ENCODE measurements at regions not wholly inside any gene's neighbourhood (a gene's known extent, or its start where the extent isn't known, plus 50 kb on each side); places are given as distances from the start of the nearest gene placed in this dataset.

DNA sequence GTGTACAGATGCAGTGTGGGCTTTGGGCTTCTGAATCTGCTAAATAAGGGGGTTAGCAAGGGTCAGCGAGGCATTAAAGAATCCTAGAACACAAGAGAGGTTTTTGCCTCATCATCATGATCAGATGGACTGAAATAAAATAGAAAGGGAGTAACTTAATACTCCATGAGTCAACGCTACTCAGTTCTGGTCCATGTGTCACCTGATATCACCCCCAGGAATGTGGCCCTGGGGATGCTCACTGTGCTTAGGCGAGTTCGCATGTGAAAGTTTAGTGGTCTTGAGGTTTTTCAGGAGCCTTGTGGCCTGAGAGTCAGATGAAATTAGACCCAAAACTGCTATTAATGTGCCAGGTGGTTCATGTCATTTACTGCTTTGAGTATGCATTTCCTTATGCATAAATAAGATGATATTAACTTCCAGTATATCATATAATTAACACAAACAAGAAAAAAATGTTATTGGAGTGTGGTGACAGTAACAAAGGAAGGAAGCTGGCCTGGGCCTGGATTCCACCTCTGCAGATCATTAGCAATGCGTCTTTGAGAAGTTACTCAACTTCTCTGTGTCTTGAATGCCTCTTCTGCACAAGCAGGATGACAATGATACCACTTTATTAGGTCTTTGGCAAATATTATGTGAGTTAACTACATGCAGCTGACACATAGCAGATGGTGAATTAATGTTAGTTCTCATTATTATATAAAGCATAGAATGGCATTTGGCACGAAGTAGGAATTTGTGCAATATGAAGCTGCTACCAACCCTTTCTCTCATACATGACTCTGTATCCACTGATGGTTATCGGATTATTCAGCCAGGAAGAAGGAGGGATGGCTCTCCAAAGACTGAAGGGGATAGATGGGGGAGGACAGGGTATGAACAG, 1272.6 kb downstream of the AACS start:
- no peaks in the 10 kb centered on the region for H3K9me3 ChIP-seq (ENCODE audit: insufficient read depth in 2 of 2, low read depth in 1 of 2, low read length in 1 of 2)
- H3K4me3 ChIP-seq (ENCODE audit: extremely low read depth in 1 of 4, insufficient read depth in 2 of 4, low read depth in 3 of 4, low read length in 4 of 4): no peak overlapping the region
- CTCF ChIA-PET (ENCODE audit: partially characterized antibody): no interaction called here
- H4K5ac ChIP-seq (ENCODE audit: insufficient read length, low read depth, low read length): no peak overlapping the region
- H3K79me1 ChIP-seq (ENCODE audit: low read depth, low read length): no peaks in the 10 kb centered on the region
- FAIRE-seq (no peak), DNase-seq (ENCODE audit: low read depth in 1 of 2, low spot score in 2 of 2) (no peak)
- no peak overlapping the region for H3K23ac ChIP-seq (ENCODE audit: insufficient read length)
- no peak for TF ChIP-seq EGR1 (IDR thresholded peaks at IDR 0.05; ENCODE audit: borderline replicate concordance, low read depth, low read length)
- TF ChIP-seq TCF12 (IDR thresholded peaks at IDR 0.05; ENCODE audit: low read depth, low read length): no peak
- TF ChIP-seq SUZ12 (IDR thresholded peaks at IDR 0.05; ENCODE audit: low read length): no peak
- TF ChIP-seq JUN (IDR thresholded peaks at IDR 0.05; ENCODE audit: low read depth, low read length): no peak
- TF ChIP-seq ZNF274 (IDR thresholded peaks at IDR 0.05; ENCODE audit: borderline replicate concordance, extremely low read depth, low read length): no peak
- no peak for TF ChIP-seq CHD2 (IDR thresholded peaks at IDR 0.05; ENCODE audit: low read length)
- TF ChIP-seq KDM4A (IDR thresholded peaks at IDR 0.05; ENCODE audit: low read depth, low read length, severe bottlenecking): no peak
- TF ChIP-seq, protein P1, sequence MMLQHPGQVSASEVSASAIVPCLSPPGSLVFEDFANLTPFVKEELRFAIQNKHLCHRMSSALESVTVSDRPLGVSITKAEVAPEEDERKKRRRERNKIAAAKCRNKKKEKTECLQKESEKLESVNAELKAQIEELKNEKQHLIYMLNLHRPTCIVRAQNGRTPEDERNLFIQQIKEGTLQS (IDR thresholded peaks at IDR 0.05; ENCODE audit: insufficient read depth, low read depth, low read length): no peak
- no peak for TF ChIP-seq SAP30 (IDR thresholded peaks at IDR 0.05; ENCODE audit: insufficient read depth, insufficient replicate concordance, low read length)
- TF ChIP-seq RBBP5 (IDR thresholded peaks at IDR 0.05; ENCODE audit: borderline replicate concordance, low read depth, low read length): no peak
- TF ChIP-seq ASH2L (IDR thresholded peaks at IDR 0.05; ENCODE audit: low read length): no peak
- no peak for TF ChIP-seq SP4 (IDR thresholded peaks at IDR 0.05; ENCODE audit: low read length)
- no peak for TF ChIP-seq HDAC6 (IDR thresholded peaks at IDR 0.05; ENCODE audit: low read depth, low read length)
- no peak for TF ChIP-seq POLR2AphosphoS5 (IDR thresholded peaks at IDR 0.05; ENCODE audit: low read depth, low read length)
- H4K91ac ChIP-seq (replicated peaks; ENCODE audit: insufficient read length, low read length): no peak overlapping the region
- no peaks in the 10 kb centered on the region for H3K23me2 ChIP-seq (ENCODE audit: low read depth, low read length)
- H2BK20ac ChIP-seq (ENCODE audit: low read length): no peak overlapping the region
- H2AFZ ChIP-seq (ENCODE audit: low read length): no peak overlapping the region
- 95% methylated on average over 7 of the region's 7 CpGs; no CpG with 5 or more reads in 1 of the 2 experiments for WGBS, 2 experiments (ENCODE audit: extremely low coverage in 1 of 2, insufficient coverage in 1 of 2, insufficient read length in 1 of 2, insufficient replicate concordance in 2 of 2, low coverage in 1 of 2, low lambda C conversion rate in 2 of 2, missing lambda C conversion rate in 1 of 2)
- no peaks in the 10 kb centered on the region for H3K27me3 ChIP-seq (replicated peaks in 1 of 4; ENCODE audit: control insufficient read depth in 3 of 4, extremely low read depth in 1 of 4, insufficient read depth in 3 of 4, low read length in 3 of 4)
- no peak overlapping the region for H3K27ac ChIP-seq (ENCODE audit: low read depth, low read length)
- no peak overlapping the region for H3K4ac ChIP-seq (replicated peaks; ENCODE audit: insufficient read length, low read depth, low read length)
- no peak overlapping the region for H3K9ac ChIP-seq (replicated peaks in 1 of 4; ENCODE audit: extremely low read depth in 1 of 4, low read depth in 3 of 4, low read length in 3 of 4)
- no peak overlapping the region for H3K18ac ChIP-seq (ENCODE audit: extremely low read depth, low read length)
- H2BK15ac ChIP-seq (ENCODE audit: low read length): no peak overlapping the region
- no peak overlapping the region for H4K8ac ChIP-seq (ENCODE audit: extremely low read depth, insufficient read depth, low read length)
- H3K4me1 ChIP-seq (replicated peaks in 1 of 4; ENCODE audit: control insufficient read depth in 3 of 4, insufficient read depth in 4 of 4, low read length in 3 of 4): no peaks in the 10 kb centered on the region
- no peak overlapping the region for H2BK5ac ChIP-seq (ENCODE audit: low read depth, low read length)
- no peak overlapping the region for H2BK12ac ChIP-seq (ENCODE audit: low read depth, low read length)
- no peak overlapping the region for H3K56ac ChIP-seq (replicated peaks; ENCODE audit: insufficient read length, low read depth, low read length)
- H3K36me3 ChIP-seq (ENCODE audit: control insufficient read depth in 2 of 4, insufficient read depth in 4 of 4, low read length in 3 of 4): no peaks in the 10 kb centered on the region
- no peak overlapping the region for H2BK120ac ChIP-seq (replicated peaks; ENCODE audit: low read depth, low read length)
- H3K14ac ChIP-seq (ENCODE audit: insufficient read length): no peak overlapping the region
- POLR2A ChIA-PET (ENCODE audit: partially characterized antibody): no interaction called here
- no peak overlapping the region for H3K4me2 ChIP-seq (ENCODE audit: insufficient read depth in 1 of 2, low read depth in 2 of 2, low read length in 2 of 2)
- no peaks in the 10 kb centered on the region for H3K79me2 ChIP-seq (ENCODE audit: control insufficient read depth in 1 of 2, insufficient read depth in 2 of 2, low read length in 2 of 2)
- no peak overlapping the region for H2AK5ac ChIP-seq (ENCODE audit: low read depth, low read length)
- H4K20me1 ChIP-seq (replicated peaks in 1 of 2; ENCODE audit: control insufficient read depth in 1 of 2, insufficient read depth in 2 of 2, low read length in 2 of 2): no peaks in the 10 kb centered on the region
